ENCODE measurements at regions not wholly inside any gene's neighbourhood (a gene's known extent, or its start where the extent isn't known, plus 50 kb on each side); places are given as distances from the start of the nearest gene placed in this dataset.

DNA sequence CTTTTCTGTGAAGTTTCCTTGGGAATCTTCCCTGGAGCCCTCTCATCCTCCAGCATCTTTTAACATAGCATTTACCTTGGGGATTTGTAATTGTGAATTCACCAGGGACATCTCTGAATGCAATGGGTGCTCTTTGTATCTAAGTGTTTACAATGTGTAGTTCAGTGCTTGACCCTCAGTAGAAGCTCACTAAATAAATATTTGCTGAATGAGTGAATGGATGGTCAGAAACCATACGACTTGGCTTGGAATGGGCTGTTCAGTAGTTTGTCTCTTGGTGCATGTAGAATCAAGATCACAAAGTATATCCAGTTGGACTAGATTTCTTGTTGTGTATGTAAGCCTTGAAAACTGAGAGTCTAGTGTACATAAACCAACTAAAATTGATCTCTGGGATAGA is 81.8 kb upstream of the MEF2C start:
- TF ChIP-seq, protein P1, sequence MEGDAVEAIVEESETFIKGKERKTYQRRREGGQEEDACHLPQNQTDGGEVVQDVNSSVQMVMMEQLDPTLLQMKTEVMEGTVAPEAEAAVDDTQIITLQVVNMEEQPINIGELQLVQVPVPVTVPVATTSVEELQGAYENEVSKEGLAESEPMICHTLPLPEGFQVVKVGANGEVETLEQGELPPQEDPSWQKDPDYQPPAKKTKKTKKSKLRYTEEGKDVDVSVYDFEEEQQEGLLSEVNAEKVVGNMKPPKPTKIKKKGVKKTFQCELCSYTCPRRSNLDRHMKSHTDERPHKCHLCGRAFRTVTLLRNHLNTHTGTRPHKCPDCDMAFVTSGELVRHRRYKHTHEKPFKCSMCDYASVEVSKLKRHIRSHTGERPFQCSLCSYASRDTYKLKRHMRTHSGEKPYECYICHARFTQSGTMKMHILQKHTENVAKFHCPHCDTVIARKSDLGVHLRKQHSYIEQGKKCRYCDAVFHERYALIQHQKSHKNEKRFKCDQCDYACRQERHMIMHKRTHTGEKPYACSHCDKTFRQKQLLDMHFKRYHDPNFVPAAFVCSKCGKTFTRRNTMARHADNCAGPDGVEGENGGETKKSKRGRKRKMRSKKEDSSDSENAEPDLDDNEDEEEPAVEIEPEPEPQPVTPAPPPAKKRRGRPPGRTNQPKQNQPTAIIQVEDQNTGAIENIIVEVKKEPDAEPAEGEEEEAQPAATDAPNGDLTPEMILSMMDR (IDR thresholded peaks at IDR 0.05): no peak
- TF ChIP-seq POLR2AphosphoS5 (IDR thresholded peaks at IDR 0.05) (no peak), POLR2A (IDR thresholded peaks at IDR 0.05) (no peak), EP300 (IDR thresholded peaks at IDR 0.05) (no peak)
